SK-N-SH (cell line): ENCODE measurements at regions not wholly inside any gene's neighbourhood (a gene's known extent, or its start where the extent isn't known, plus 50 kb on each side); places are given as distances from the start of the nearest gene placed in this dataset.

Experiments
- CTCF ChIA-PET: fragments of 300-600, 350-600 bp; formaldehyde crosslinking; extraction: SDS; loops from one replicate; lab custom pipeline; 2021; lab: Yijun Ruan, JAX
- POLR2A ChIA-PET: fragments of 350-600 bp; sonication (Branson Sonifier 250); formaldehyde crosslinking; extraction: SDS; loops from one replicate; lab custom pipeline; 2020; ENCODE audit warnings: antibody characterized with exemption, inconsistent platforms; lab: Yijun Ruan, JAX
- DNase-seq: peaks from one replicate; pipeline ENCODE4 v3.0.0; 2012
- H2AFZ ChIP-seq: fragments of 200-600 bp; sonication (generic); 2 replicates; pipeline ENCODE4 v1.8.1; 2016; ENCODE audit warnings: antibody characterized with exemption, mild to moderate bottlenecking, low read depth
- H3F3A ChIP-seq: fragments of 200-600 bp; sonication (generic); replicated peaks from 2 replicates; pipeline ENCODE3; 2016; ENCODE audit warnings: antibody characterized with exemption, mild to moderate bottlenecking; ENCODE audit not compliant: insufficient read depth
- H3K27ac ChIP-seq, 2 experiments: fragments of 200-500 bp in 1 of 2; fragments of 200-600 bp in 1 of 2; sonication (Bioruptor generic) in 1 of 2; sonication (generic), shearing (Covaris generic) in 1 of 2; 2 replicates each; pipeline versions ENCODE4 v1.5.1 to v1.6.1; 2014 to 2016; ENCODE audit warnings: low read depth in 2 of 2, inconsistent platforms in 1 of 2, low read length in 1 of 2, mild to moderate bottlenecking in 1 of 2, mixed read lengths in 1 of 2
- H3K27me3 ChIP-seq: fragments of 200-600 bp; sonication (generic), shearing (Covaris generic); 2 replicates; pipeline ENCODE4 v1.6.1; 2016; ENCODE audit warnings: mixed run types; ENCODE audit not compliant: insufficient read depth
- H3K36me3 ChIP-seq, 2 experiments: fragments of 200-500 bp in 1 of 2; fragments of 200-600 bp in 1 of 2; sonication (Bioruptor generic) in 1 of 2; sonication (generic) in 1 of 2; replicated peaks in 1 of 2; 2 replicates each; pipeline versions ENCODE3 to v1.5.1; 2014 to 2016; ENCODE audit warnings: low read length in 1 of 2, mild to moderate bottlenecking in 1 of 2; ENCODE audit not compliant: insufficient read depth in 2 of 2, control insufficient read depth in 1 of 2
- H3K4me1 ChIP-seq, 2 experiments: fragments of 200-500 bp in 1 of 2; fragments of 200-600 bp in 1 of 2; sonication (Bioruptor generic) in 1 of 2; sonication (generic), shearing (Covaris generic) in 1 of 2; 2 replicates each; pipeline versions ENCODE4 v1.5.1 to v1.6.1; 2014 to 2016; ENCODE audit warnings: low read depth in 1 of 2, low read length in 1 of 2, mixed run types in 1 of 2; ENCODE audit not compliant: insufficient read depth in 2 of 2, control insufficient read depth in 1 of 2
- H3K4me2 ChIP-seq: fragments of 200-600 bp; sonication (generic), shearing (Covaris generic); 2 replicates; pipeline ENCODE4 v1.6.1; 2017; ENCODE audit warnings: mixed run types
- H3K4me3 ChIP-seq, 2 experiments: fragments of 200-500 bp in 1 of 2; fragments of 200-600 bp in 1 of 2; sonication (Bioruptor generic) in 1 of 2; sonication (generic), shearing (Covaris generic) in 1 of 2; 2 replicates each; pipeline versions ENCODE4 v1.5.1 to v1.8.1; 2014 to 2016; ENCODE audit warnings: low read depth in 2 of 2, inconsistent platforms in 1 of 2, low read length in 1 of 2, mild to moderate bottlenecking in 1 of 2, mixed read lengths in 1 of 2, moderate library complexity in 1 of 2
- H3K79me2 ChIP-seq: fragments of 200-600 bp; sonication (generic); 2 replicates; pipeline ENCODE4 v1.8.1; 2017; ENCODE audit warnings: mild to moderate bottlenecking; ENCODE audit not compliant: insufficient read depth
- H3K9ac ChIP-seq: fragments of 200-600 bp; sonication (generic); 2 replicates; pipeline ENCODE4 v1.6.1; 2017; ENCODE audit warnings: mixed run types
- H3K9me2 ChIP-seq: fragments of 200-600 bp; sonication (generic); 2 replicates; pipeline ENCODE4 v1.6.1; 2017; ENCODE audit warnings: mixed run types
- H3K9me3 ChIP-seq: fragments of 200-600 bp; sonication (generic); 2 replicates; pipeline ENCODE4 v1.6.1; 2017; ENCODE audit warnings: mixed run types, mild to moderate bottlenecking, moderate library complexity
- H4K20me1 ChIP-seq: fragments of 200-600 bp; sonication (generic); 2 replicates; pipeline ENCODE4 v1.6.1; 2017; ENCODE audit warnings: mild to moderate bottlenecking, mixed run types; ENCODE audit not compliant: insufficient read depth
- ELF1 ChIP-seq: IDR thresholded peaks from 2 replicates; pipeline ENCODE4 v1.4.0; 2012
- EP300 ChIP-seq, 2 experiments: IDR thresholded peaks; 2 replicates each; pipeline versions ENCODE4 v1.4.0 to v1.6.1; 2012; ENCODE audit warnings: borderline replicate concordance in 1 of 2, low read depth in 1 of 2, low read length in 1 of 2
- FOXJ3 ChIP-seq: sonication (generic); formaldehyde crosslinking; IDR thresholded peaks from 2 replicates; pipeline ENCODE4 v1.5.1; 2020; ENCODE audit warnings: mild to moderate bottlenecking, missing genetic modification reagents
- POLR2AphosphoS5 ChIP-seq: IDR thresholded peaks from 2 replicates; pipeline ENCODE4 v1.6.1; 2012; ENCODE audit warnings: low read depth, low read length
- SMC3 ChIP-seq: IDR thresholded peaks from 2 replicates; pipeline ENCODE4 v1.6.1; 2012; ENCODE audit warnings: low read depth, low read length, improper control_type of control experiment
- USF1 ChIP-seq: IDR thresholded peaks from 2 replicates; pipeline ENCODE4 v1.4.0; 2012; ENCODE audit warnings: low read depth, borderline replicate concordance
- WGBS: methylation state at CpG from one replicate; pipeline ENCODE4 v1.1.6; 2017; ENCODE audit warnings: low lambda C conversion rate; 5-methylcytosine and 5-hydroxymethylcytosine counted together
- TF ChIP-seq, protein P1 (sequence below): fragments of 200-600 bp; sonication (generic); IDR thresholded peaks from 2 replicates; pipeline ENCODE4 v1.6.1; 2017; ENCODE audit warnings: antibody characterized with exemption, mild to moderate bottlenecking, moderate library complexity
- TF ChIP-seq, protein P2 (sequence below): fragments of 150-350 bp; IDR thresholded peaks from 2 replicates; pipeline ENCODE4 v1.6.1; 2017; ENCODE audit warnings: antibody characterized with exemption, low read length, low read depth, borderline replicate concordance

GRCh38 chr6:144957236-144957937 is 672.3 kb downstream of the UTRN start:
- H3F3A ChIP-seq, result peaks cover 16% of the 10 kb centered on the region
- WGBS, result 86% methylated on average over 1 of the region's 1 CpG
- H2AFZ ChIP-seq, result no peak overlapping the region; the same call in 1 of the 2 replicates
- H3K9ac ChIP-seq, result no peak overlapping the region
- H4K20me1 ChIP-seq, result no peaks in the 10 kb centered on the region
- H3K36me3 ChIP-seq, result no peaks in the 10 kb centered on the region
- no peaks in the 10 kb centered on the region for H3K9me3 ChIP-seq
- TF ChIP-seq FOXJ3 (CRISPR knock-in tag) (no peak), SMC3 (no peak), EP300 (IDR thresholded peaks at IDR 0.05; ENCODE audit: borderline replicate concordance in 1 of 2, low read depth in 1 of 2, low read length in 1 of 2) (no peak), ELF1 (no peak), USF1 (no peak), POLR2AphosphoS5 (no peak)
- TF ChIP-seq, protein P1, sequence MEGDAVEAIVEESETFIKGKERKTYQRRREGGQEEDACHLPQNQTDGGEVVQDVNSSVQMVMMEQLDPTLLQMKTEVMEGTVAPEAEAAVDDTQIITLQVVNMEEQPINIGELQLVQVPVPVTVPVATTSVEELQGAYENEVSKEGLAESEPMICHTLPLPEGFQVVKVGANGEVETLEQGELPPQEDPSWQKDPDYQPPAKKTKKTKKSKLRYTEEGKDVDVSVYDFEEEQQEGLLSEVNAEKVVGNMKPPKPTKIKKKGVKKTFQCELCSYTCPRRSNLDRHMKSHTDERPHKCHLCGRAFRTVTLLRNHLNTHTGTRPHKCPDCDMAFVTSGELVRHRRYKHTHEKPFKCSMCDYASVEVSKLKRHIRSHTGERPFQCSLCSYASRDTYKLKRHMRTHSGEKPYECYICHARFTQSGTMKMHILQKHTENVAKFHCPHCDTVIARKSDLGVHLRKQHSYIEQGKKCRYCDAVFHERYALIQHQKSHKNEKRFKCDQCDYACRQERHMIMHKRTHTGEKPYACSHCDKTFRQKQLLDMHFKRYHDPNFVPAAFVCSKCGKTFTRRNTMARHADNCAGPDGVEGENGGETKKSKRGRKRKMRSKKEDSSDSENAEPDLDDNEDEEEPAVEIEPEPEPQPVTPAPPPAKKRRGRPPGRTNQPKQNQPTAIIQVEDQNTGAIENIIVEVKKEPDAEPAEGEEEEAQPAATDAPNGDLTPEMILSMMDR, result no peak
- H3K27ac ChIP-seq, result no peak overlapping the region; a peak in 1 of 4 replicates
- DNase-seq, result no peak
- CTCF ChIA-PET, result no interaction called here
- peaks cover 0 to 20% of the 10 kb centered on the region in 2 experiments; a peak in 1 of 4 replicates for H3K4me1 ChIP-seq
- H3K4me3 ChIP-seq, result no peak overlapping the region
- H3K4me2 ChIP-seq, result no peak overlapping the region
- H3K27me3 ChIP-seq, result no peaks in the 10 kb centered on the region
- POLR2A ChIA-PET, result no interaction called here
- H3K9me2 ChIP-seq, result no peaks in the 10 kb centered on the region
- no peaks in the 10 kb centered on the region for H3K79me2 ChIP-seq

DNA sequence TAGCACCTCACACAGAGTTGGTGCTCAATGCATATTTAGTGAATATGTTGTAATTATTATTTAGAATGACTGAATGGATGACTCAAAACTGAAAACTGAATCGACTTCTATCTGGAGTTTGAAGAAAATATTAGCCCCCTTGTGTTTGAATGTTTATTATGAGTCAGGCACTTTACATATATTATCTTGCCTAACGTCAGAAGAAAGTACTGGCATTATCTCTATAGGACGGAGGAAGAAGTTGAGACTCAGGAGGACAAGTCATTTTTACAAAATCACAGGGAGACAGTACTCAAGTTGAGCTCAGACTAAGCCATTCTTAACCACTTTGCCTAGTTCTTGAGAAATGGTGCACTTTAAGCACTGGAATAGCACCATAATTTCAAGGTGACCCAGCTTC is 684.0 kb downstream of the UTRN start:
- H3K36me3 ChIP-seq, result no peaks in the 10 kb centered on the region
- no peaks in the 10 kb centered on the region for H3K79me2 ChIP-seq
- H3K4me3 ChIP-seq, result no peak overlapping the region
- TF ChIP-seq, protein P2, sequence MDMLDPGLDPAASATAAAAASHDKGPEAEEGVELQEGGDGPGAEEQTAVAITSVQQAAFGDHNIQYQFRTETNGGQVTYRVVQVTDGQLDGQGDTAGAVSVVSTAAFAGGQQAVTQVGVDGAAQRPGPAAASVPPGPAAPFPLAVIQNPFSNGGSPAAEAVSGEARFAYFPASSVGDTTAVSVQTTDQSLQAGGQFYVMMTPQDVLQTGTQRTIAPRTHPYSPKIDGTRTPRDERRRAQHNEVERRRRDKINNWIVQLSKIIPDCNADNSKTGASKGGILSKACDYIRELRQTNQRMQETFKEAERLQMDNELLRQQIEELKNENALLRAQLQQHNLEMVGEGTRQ, result no peak
- TF ChIP-seq FOXJ3 (CRISPR knock-in tag) (no peak), EP300 (IDR thresholded peaks at IDR 0.05; ENCODE audit: borderline replicate concordance in 1 of 2, low read depth in 1 of 2, low read length in 1 of 2) (no peak)
- no peak overlapping the region for H3K27ac ChIP-seq
- no peaks in the 10 kb centered on the region for H3K4me1 ChIP-seq
- ChIA-PET CTCF (no interaction called here), POLR2A (no interaction called here)
- no peaks in the 10 kb centered on the region for H3K9me3 ChIP-seq
- H4K20me1 ChIP-seq, result no peaks in the 10 kb centered on the region
- no peak overlapping the region for H2AFZ ChIP-seq
- 53% methylated on average over 3 of the region's 3 CpGs for WGBS
- no peak overlapping the region for H3K4me2 ChIP-seq
- DNase-seq, result no peak
- H3K27me3 ChIP-seq, result no peaks in the 10 kb centered on the region
- H3K9ac ChIP-seq, result no peak overlapping the region
- no peaks in the 10 kb centered on the region for H3K9me2 ChIP-seq
- H3F3A ChIP-seq, result no peaks in the 10 kb centered on the region
